GM18867 (cell line): ENCODE measurements at regions not wholly inside any gene's neighbourhood (a gene's known extent, or its start where the extent isn't known, plus 50 kb on each side); places are given as distances from the start of the nearest gene placed in this dataset.
A peak's percentile ranks its signal among the peaks of the same experiment; 100 is the strongest.
"Not testable (repeated sequence)": the region's sequence is repeated elsewhere in the genome, so short reads cannot be mapped to it uniquely, and the experiment has no call there.

Experiments
- ATAC-seq: cut with Tn5 transposase; IDR thresholded peaks from one replicate; pipeline ENCODE4 v1.9.1; 2021; ENCODE audit warnings: mild to moderate bottlenecking, moderate library complexity; ENCODE audit not compliant: unreplicated experiment

DNA sequence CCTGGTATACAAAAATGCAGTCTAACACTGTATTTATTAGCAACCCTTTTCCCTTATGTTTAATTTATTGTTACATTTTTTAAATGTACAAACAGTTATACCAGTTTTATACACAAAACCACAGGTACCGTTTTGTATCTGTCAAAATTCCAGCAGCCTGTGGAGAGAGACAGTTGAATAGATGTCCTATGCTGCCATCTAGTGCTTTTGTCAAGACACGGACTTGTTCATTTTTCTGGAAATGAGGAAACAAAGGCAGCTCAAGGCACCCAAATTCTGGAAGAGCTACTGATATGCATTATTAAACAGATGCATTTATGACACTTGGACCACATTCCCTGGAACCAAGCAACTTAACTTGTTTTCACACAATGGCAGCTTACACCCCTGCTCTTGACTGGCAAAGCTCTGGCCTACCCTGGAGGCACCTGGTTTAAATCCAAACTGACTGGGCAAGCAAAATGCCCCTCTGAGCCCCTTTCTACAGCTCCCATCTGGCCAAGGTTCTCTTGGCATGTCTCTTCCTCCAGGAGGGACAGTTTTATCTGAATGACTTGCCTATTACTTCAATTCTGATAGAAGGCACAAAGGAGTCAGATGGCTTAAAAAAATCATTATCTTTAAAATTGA, 286.9 kb upstream of the PRKD1 start:
- peak; percentile 71 for ATAC-seq

DNA sequence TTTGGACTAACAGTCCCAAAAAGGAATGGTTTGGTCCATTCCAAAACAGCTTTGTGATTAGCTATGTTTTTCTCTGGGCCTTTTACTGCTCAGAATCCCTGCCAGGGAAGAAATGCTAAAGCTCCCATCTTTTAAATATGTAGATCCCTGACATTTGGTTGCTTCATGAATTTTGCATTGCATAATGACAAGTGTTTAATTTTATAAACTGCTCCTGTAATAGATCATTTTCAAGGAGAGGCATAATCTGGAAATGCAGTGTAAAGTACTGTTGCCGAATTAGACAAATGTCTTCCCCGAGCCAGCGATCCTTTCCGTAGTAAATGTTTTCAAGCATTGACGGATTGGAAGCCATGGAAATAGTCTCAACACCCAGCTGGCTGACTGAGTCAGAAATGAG, 291.3 kb upstream of the PRKD1 start:
- no peak for ATAC-seq

DNA sequence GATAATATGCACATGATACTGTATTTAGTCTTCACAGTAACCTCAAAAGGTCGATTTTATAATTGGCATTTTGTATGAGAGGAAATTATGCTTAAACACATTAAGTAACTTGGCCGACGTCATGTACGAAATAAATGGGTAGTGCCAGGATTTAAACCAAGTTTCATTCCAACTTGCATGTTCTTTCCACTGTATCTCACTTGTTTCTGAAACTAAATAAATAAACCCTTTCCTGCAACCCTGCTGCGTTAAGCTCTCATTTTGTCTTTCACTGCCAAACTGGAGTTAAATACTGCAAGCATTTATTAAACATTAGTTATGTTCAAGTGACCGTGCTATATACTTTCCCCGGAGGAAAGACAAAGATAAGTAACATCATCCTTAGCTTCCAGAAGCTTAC, 293.9 kb upstream of the PRKD1 start:
- ATAC-seq, result no peak

DNA sequence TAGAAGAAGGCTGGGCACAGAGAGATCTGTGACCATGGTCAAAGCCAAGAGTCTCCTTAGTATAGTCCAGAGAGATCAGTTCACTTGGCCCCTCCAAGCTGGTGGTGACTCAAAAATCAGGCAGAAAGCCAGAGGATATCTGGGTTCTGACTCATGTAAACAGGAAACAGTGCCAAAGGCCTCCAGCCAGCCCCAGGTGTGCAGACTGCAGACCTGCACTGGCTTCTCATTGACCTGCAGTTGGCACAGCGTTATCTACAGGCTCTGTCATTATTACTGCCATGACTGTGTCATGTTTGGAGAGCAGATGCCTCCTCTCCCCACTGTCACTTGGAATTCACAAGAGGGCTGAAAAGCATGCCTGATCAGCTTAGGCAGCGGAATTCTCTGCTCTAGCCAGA, 295.7 kb upstream of the PRKD1 start:
- no peak for ATAC-seq

DNA sequence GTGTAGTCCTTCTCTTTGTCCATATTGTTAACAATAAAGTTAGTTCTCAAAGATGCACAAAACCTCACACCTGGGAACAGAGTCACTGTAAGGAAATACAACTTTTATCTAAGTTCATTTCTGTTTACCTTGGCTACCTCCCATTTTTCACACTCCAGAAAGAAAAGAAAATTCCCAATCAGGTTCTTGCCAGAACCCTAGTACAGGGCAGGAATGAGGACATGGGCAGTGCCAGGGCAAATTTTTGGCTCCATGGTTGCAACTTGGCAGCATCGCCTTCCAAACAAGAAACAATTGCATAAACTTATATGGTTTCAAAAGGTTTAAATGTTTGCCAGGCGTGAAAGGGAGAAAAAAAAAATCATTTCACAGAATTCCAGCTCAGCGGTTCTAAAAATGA, 296.3 kb upstream of the PRKD1 start:
- no peak for ATAC-seq

DNA sequence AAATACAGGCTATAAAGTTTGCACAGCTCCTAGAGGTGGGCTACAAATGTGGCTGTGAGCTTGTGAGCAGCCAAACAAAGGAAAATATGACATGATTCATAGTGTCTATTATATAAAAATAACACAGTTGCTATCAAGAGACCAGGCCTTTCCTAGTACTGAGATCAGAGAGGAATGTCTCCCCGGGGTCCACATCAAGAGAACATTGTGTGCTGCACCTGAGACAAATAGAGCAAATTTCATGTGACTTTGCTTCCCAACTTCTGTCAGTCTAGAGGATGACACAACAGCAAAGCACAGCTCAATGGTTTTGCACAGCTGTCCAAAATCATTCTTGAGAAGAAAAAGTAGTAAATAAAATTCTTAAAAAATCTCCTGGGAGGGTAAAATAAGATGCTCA, 297.5 kb upstream of the PRKD1 start:
- no peak for ATAC-seq

DNA sequence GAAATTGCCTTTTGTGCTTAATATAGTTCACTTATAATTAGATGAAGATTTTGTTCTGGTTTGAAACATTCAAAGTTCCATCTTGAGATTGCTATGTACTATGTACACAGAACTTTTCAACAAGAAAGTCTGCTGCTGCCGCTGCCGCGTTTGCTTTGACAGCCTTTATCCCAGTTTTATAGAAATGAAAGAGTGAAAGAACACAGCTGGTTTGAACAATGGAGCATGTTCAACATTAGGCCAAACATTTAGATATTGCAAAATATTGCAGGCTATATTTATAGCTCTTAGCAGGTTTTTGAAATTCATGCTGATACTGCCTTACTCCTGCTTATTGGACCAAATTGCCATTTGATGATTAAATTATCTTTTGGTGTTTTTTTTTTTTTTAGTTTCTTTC, 299.8 kb upstream of the PRKD1 start:
- ATAC-seq, result no peak

DNA sequence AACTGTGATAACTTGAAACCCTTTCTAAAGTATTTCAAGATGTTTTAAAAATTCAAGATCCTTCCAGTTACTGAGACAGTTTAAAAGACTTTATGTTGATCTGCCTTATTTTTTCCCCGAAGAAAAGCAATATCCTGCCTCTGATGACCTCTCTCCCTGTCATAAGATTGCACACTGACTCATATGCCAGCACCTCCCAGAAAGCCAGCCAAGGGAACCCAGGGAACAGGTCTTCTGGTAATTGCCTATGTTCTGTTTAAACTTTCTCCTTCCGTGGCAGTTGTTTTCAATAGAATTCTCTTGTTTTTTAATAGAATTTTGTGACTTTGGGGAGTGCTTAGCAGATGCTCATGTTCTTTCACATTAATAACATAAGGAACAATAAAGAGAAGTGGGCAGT, 300.2 kb upstream of the PRKD1 start:
- no peak for ATAC-seq

DNA sequence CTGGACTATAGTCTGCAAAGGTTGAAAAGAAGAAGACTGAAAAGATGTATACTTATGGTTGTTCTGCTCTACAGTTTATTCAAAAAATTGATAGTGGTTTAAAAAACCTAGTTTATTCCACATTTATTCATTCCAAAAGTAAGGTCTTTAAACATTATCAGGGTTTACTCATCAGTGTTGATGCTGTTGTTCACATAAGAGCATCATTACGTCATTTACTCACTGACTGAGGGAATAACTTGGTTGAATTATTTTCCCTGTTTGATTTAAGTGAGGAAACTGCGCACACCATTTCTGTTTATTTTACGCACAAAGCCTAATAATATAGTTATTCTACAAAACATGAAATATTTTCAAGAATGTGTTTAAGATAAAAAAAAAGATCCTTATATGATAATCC, 303.1 kb upstream of the PRKD1 start:
- no peak for ATAC-seq

DNA sequence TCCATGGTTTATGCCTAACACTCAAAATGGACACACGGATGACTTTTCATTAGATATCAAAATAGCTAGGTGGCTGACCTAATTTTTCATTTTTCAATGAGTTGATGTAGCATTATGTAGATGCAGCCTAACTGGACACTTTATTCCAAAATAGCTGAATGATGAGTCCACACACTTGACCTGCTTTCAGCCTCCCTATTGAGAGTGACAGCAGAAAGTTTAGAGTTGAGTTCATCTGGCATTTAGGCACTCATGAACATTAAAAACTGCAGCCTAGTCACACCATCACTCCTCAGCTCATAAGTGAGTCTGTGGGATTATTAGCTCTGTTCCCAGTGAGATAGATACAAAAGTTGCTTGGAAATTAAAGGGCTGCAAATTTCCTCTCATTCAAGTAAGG, 307.3 kb upstream of the PRKD1 start:
- ATAC-seq, result no peak

DNA sequence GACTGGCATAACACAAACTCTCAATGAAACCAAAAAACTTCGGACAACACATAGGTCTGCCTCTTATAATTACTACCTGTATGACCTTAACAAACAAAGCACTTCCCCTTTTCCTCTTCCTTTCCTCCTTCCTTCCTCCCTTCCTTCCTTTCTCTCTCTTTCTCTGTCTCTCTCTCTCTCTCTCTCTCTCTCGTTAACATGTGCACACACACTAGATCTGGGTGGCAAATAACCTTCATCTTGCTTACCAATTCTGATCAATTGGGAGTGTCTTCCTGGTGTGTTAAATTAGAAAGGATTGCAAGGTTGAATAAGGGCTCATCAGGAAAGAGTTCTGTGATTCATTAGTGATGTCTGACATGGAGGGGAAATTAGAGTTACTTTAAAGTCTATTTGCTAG, 307.8 kb upstream of the PRKD1 start:
- ATAC-seq, result no peak

DNA sequence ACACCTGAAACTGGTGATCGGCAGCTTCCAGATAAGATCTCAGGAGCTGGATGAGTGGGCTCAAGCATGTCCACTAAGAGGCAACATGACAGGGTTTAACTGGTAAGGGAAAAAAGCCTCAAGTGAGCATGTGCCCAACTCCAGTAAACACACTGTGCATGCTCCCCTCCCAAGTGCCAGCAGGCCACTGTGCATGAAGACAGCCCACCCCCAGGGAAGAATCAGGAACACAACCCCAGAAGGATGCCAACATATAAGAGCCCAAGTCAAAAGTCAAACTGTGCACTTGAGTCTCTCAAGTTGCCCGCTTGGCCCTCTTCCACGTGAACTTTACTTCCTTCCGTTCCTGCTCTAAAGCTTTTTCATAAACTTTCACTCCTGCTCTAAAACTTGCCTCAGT, 311.3 kb upstream of the PRKD1 start:
- no peak for ATAC-seq

DNA sequence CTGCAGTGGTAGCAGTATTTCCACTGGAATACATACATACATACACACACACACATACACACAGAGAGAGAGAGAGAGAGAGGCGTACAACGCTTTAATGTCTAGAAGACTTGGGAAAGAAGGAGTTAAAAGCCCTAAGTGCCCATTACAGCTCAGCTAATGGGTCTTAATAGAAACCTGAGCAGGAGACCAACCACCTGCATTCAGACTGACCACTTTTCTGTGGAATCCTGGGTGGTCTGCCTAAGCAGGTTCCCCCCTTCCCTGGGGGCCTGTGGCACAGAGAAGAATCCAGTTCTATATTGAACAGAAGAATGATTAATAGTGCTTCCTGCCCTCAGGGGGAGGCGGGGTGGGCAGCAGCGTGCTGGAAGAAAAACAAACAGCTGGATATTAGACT, 312.4 kb upstream of the PRKD1 start:
- ATAC-seq, result no peak

DNA sequence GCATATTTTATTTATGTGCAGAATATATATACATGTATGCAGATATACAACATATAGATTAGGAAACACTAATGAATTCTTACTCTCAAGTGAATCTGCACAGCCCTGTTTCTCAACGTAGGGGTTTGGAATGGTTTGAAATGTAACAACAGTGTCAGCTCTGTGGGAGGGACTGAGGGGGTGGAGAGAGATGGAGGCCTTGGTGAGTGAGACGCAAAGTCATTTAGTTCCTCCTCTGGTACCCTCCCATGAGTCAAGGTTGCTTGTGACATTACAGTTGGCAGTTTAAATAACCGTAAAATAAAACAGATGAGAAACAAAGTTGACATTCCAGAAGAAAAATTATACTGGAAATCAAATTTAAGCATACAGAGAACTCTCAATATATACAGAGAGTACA, 313.0 kb upstream of the PRKD1 start:
- ATAC-seq, result no peak

DNA sequence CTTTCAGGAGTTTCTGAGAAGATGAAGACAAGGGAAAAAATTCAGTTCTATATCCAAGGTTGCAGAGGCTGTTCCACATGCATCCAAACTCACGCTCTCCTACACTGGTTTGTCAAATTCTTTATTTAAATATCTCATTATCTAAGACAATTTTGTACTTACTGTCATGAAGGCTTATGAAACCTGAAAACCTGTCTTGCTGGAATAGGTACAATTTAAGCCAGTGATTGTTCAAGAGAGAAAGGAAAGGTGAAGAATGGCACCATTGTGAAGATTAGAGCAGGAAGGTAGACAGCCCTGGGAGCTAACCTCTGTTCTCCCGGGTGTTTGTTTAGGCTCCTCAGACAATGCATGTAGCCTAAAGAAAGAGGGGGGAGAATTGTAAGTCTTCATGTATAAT, 315.1 kb upstream of the PRKD1 start:
- ATAC-seq, result no peak

DNA sequence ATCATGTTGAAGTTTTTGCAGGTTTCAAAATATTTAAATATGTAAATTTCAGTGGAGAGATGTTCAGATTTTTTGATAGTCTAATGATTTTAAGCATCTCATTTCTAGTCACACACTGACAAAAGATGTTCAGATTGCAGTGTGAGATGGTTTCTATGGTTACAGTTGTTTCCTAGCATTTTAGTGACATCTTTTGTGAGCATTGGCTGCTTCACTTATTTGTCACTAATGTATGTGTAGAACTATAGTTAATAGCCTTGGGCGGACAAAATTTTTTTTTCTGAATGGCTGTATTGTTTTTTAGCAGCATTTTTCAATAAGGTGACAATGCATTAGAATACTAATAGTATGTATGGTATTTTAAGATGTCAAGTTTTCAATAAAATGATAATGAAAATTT, 315.6 kb upstream of the PRKD1 start:
- no peak for ATAC-seq

DNA sequence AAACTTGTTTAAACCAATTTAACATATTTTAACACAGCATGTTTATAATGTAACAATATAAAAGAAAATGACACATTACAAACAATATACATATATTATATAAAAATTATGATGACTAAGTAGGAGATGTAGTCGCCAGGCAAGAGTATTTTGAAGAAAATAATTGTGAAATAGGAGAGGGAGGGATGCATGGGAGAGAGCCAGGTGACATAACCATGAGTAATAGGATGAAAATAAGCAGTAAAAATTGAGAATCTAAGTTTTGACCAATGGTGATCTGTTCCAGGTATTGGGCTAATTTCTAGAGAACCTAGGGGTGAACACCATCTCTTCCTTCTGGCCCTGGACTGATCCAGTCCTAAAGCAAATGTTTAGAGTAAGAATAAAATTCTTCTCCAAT, 315.2 kb upstream of the G2E3 start:
- no peak for ATAC-seq

DNA sequence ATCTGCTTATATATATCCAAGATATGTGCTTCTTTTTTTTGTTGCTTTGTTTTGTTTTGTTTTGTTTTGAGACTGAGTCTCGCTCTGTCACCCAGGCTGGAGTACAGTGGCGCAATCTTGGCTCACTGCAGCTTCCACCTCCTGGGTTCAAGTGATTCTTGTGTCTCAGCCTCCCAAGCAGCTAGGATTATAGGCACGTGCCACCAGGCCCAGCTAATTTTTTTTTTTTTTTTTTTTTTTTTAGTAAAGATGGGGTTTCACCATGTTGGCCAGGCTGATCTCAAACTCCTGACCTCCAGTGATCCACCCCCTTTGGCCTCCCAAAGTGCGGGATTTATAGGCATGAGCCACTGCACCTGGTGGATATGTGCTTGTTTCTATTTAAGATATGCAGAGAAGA, 314.6 kb upstream of the G2E3 start:
- not testable (repeated sequence) for ATAC-seq

DNA sequence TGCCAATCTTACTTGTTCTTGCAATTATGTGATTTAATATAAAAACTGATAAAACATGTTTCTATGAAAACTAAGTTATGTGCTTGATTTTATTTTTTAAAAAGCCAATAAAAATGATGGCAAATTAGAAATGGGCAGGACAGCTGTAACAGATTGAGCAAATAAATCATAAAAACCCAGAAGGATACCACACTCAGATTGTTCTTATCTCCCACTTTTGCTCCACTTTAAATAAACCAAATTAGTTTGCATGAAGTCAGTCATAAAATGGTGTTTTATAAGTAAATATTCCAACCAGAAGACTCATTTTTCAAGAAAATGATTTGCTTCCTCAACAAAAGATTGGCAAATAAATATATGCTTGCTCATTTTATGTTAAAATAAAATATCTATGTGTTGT, 307.9 kb upstream of the G2E3 start:
- ATAC-seq, result no peak

DNA sequence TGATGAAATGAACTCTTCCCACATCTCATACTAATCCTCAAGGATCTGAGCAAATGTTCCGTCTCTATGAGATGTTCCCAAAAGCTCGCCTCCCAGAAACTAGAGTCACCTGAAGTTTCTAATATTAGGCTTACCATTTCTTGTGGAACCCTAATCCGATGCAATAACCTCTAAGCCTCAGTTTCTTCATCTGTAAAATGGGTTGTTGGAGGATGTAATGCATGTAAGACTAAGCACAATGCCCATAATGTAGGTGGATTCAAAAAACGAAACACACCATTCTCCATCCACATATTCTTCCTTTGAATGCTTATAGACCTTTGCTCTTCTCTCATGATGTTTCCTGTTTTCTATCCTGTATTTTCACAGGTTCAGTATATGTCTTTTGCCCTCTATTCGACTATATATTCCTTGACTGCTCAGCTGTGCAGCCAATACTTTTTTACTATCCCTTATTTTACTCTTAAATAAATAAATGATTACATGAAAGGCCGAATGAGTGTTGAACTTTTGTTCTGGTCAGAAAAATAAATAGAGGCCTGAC, 307.3 kb upstream of the G2E3 start:
- ATAC-seq, result no peak

DNA sequence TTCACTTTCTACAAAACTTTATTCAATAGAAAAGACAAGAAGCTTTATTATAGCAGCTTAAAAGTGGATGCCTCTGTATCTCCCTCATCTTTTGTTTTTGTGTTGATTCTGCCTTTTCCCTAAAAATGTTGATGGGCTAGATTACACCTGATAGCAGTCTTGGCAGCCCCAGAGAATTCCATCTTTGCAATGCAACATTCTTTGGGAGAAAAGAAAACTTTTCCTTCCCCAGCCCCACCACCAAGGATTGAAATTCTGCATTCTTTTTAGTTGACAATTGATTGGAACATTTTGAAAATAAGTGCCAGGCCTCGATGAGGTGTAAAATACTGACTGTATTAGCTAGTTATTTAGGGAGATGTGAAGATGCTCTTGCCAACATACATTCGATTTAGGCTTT, 306.8 kb upstream of the G2E3 start:
- no peak for ATAC-seq

DNA sequence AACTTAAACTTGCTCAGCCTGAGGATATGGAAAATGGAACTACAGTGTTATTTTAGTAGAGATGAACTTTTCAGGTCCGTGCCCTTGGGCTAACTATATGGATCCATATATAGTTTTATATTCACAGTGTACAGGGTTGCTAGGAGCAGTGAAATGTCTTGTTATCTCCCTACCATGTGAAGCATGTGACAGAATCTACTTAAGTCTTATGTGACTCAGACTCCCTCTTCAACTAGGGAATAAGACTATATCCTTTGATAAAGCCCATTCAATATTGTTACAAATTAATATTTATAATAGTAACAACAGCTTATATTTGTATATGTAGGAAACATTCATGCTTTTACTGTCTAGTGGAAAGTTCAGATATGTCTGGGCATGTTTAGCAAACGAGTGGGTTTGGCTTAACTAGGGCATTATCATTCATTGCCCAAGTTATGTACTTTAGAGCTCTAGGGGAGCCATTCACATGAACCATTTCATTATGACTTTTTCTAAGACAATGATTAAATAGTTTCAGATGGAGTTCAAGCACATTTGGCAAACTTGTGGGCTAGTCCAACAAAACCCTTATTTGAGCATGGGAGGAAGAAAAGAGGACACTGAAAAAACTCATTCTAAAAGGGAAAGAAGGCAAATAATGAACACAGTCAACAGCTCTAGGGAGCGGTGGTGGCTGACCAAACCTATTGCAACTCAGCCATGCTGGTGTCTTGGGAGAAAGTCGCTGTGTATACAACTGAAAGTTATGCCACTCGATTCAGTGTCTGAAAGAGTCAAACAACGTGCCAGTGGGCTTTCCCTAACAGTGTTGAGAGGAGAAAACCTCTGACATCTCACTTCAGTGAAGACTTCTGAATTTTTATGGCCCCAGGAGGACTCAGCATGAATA, 305.9 kb upstream of the G2E3 start:
- no peak for ATAC-seq
